ENCODE measurements at regions not wholly inside any gene's neighbourhood (a gene's known extent, or its start where the extent isn't known, plus 50 kb on each side); places are given as distances from the start of the nearest gene placed in this dataset.

DNA sequence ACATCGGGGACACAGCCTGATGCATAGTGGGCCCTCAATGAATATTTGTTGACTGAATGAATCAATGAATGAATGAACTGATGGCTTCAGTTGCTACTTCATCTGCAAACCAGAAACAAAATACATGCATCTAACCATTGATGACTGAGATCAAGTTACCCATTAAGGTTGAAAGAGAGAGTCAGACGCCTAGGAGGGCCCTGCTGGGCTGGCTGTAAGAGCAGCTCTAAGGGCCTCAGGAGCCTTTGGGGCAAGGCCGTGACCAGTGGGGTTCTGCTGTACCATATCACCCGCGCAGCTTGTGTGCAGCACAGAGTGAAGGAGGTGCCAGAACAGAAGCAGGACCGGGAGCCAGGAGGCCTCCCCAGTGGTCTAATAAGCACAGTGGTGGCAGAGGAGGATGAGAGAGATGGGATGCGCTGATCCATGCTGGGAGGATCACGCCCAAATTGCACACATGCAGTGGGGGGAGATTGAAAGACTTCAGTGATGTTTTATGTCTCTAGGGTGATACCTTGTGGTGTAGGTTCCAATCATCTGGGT, 96.1 kb upstream of the KCNG1 start:
- H4K20me1 ChIP-seq (ENCODE audit: low read depth, low read length) = no peaks in the 10 kb centered on the region
- H3K9me3 ChIP-seq (ENCODE audit: insufficient read depth, low read length) = no peaks in the 10 kb centered on the region
- H3K9ac ChIP-seq (ENCODE audit: low read length) = no peak overlapping the region
- H3F3A ChIP-seq (ENCODE audit: insufficient read depth) = no peaks in the 10 kb centered on the region
- H3K36me3 ChIP-seq (ENCODE audit: low read length) = no peaks in the 10 kb centered on the region
- H3K4me2 ChIP-seq (ENCODE audit: low read depth, low read length, poor library complexity, severe bottlenecking) = no peak overlapping the region
- no peak overlapping the region for H2AFZ ChIP-seq (ENCODE audit: low read depth, low read length, severe bottlenecking)
- no peaks in the 10 kb centered on the region for H3K79me2 ChIP-seq (ENCODE audit: insufficient read depth, low read length)
- H3K27me3 ChIP-seq (ENCODE audit: low read length) = no peaks in the 10 kb centered on the region
- TF ChIP-seq, protein P1, sequence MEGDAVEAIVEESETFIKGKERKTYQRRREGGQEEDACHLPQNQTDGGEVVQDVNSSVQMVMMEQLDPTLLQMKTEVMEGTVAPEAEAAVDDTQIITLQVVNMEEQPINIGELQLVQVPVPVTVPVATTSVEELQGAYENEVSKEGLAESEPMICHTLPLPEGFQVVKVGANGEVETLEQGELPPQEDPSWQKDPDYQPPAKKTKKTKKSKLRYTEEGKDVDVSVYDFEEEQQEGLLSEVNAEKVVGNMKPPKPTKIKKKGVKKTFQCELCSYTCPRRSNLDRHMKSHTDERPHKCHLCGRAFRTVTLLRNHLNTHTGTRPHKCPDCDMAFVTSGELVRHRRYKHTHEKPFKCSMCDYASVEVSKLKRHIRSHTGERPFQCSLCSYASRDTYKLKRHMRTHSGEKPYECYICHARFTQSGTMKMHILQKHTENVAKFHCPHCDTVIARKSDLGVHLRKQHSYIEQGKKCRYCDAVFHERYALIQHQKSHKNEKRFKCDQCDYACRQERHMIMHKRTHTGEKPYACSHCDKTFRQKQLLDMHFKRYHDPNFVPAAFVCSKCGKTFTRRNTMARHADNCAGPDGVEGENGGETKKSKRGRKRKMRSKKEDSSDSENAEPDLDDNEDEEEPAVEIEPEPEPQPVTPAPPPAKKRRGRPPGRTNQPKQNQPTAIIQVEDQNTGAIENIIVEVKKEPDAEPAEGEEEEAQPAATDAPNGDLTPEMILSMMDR (IDR thresholded peaks at IDR 0.05; ENCODE audit: insufficient read depth, low read length, poor library complexity, severe bottlenecking) = no peak
- TF ChIP-seq EZH2phosphoT487 (conservative IDR thresholded peaks at IDR 0.05; ENCODE audit: low read length) = no peak
- H3K4me3 ChIP-seq (ENCODE audit: insufficient read depth, low read length, poor library complexity, severe bottlenecking) = no peak overlapping the region
- H3K27ac ChIP-seq (ENCODE audit: low read depth, low read length) = no peak overlapping the region
- no peaks in the 10 kb centered on the region for H3K9me2 ChIP-seq (replicated peaks; ENCODE audit: insufficient read depth, low read length)

GRCh38 chr20:51118216-51118615, 95.3 kb upstream of the KCNG1 start:
- Histone ChIP-seq H3K4me2 (ENCODE audit: low read depth, low read length, poor library complexity, severe bottlenecking) (no peak overlapping the region), H3K27me3 (ENCODE audit: low read length) (no peaks in the 10 kb centered on the region), H3F3A (ENCODE audit: insufficient read depth) (no peaks in the 10 kb centered on the region), H3K9me2 (replicated peaks; ENCODE audit: insufficient read depth, low read length) (no peaks in the 10 kb centered on the region), H3K36me3 (ENCODE audit: low read length) (no peaks in the 10 kb centered on the region), H3K9ac (ENCODE audit: low read length) (no peak overlapping the region), H3K79me2 (ENCODE audit: insufficient read depth, low read length) (no peaks in the 10 kb centered on the region), H3K9me3 (ENCODE audit: insufficient read depth, low read length) (no peaks in the 10 kb centered on the region), H3K27ac (ENCODE audit: low read depth, low read length) (no peak overlapping the region), H2AFZ (ENCODE audit: low read depth, low read length, severe bottlenecking) (no peak overlapping the region), H4K20me1 (ENCODE audit: low read depth, low read length) (no peaks in the 10 kb centered on the region), H3K4me3 (ENCODE audit: insufficient read depth, low read length, poor library complexity, severe bottlenecking) (no peak overlapping the region)
- TF ChIP-seq, protein P1 (IDR thresholded peaks at IDR 0.05; ENCODE audit: insufficient read depth, low read length, poor library complexity, severe bottlenecking) = no peak

- H3K9ac ChIP-seq (ENCODE audit: low read length) = no peak overlapping the region
- no peaks in the 10 kb centered on the region for H3K9me2 ChIP-seq (replicated peaks; ENCODE audit: insufficient read depth, low read length)
- H3K79me2 ChIP-seq (ENCODE audit: insufficient read depth, low read length) = no peaks in the 10 kb centered on the region
- no peaks in the 10 kb centered on the region for H3K36me3 ChIP-seq (ENCODE audit: low read length)
- H3K4me3 ChIP-seq (ENCODE audit: insufficient read depth, low read length, poor library complexity, severe bottlenecking) = no peak overlapping the region
- no peaks in the 10 kb centered on the region for H4K20me1 ChIP-seq (ENCODE audit: low read depth, low read length)
- no peaks in the 10 kb centered on the region for H3K27me3 ChIP-seq (ENCODE audit: low read length)
- H3K9me3 ChIP-seq (ENCODE audit: insufficient read depth, low read length) = no peaks in the 10 kb centered on the region
- no peaks in the 10 kb centered on the region for H3F3A ChIP-seq (ENCODE audit: insufficient read depth)
- H3K27ac ChIP-seq (ENCODE audit: low read depth, low read length) = no peak overlapping the region
- no peak overlapping the region for H3K4me2 ChIP-seq (ENCODE audit: low read depth, low read length, poor library complexity, severe bottlenecking)
- no peak overlapping the region for H2AFZ ChIP-seq (ENCODE audit: low read depth, low read length, severe bottlenecking)
- no peak for TF ChIP-seq EZH2phosphoT487 (conservative IDR thresholded peaks at IDR 0.05; ENCODE audit: low read length)
- TF ChIP-seq, protein P1 (IDR thresholded peaks at IDR 0.05; ENCODE audit: insufficient read depth, low read length, poor library complexity, severe bottlenecking) = no peak
Observed at GRCh38 chr20:51116765-51117686, 94.1 kb upstream of the KCNG1 start.

All from SU-DHL-6 (cell line).